IPS-20b (cell line): ENCODE measurements at regions not wholly inside any gene's neighbourhood (a gene's known extent, or its start where the extent isn't known, plus 50 kb on each side); places are given as distances from the start of the nearest gene placed in this dataset.
A peak's percentile ranks its signal among the peaks of the same experiment; 100 is the strongest.

Experiments used
- H3K27ac ChIP-seq: one replicate; pipeline ENCODE4 v1.5.1; 2013; ENCODE audit warnings: low read length
- H3K27me3 ChIP-seq: 2 replicates; pipeline ENCODE4 v1.6.1; 2013; ENCODE audit warnings: mild to moderate bottlenecking, low read length, inconsistent platforms; ENCODE audit not compliant: insufficient read depth
- H3K36me3 ChIP-seq: 2 replicates; pipeline ENCODE4 v1.6.1; 2013; ENCODE audit warnings: low read depth, mild to moderate bottlenecking, inconsistent platforms, low read length, moderate library complexity; ENCODE audit not compliant: insufficient read depth
- H3K4me1 ChIP-seq: 2 replicates; pipeline ENCODE4 v1.6.1; 2013; ENCODE audit warnings: mild to moderate bottlenecking, control low read depth, inconsistent platforms, low read length, moderate library complexity; ENCODE audit not compliant: insufficient read depth
- H3K4me3 ChIP-seq: 2 replicates; pipeline ENCODE4 v1.5.1; 2013; ENCODE audit warnings: mild to moderate bottlenecking, low read length, inconsistent platforms
- H3K9ac ChIP-seq: 2 replicates; pipeline ENCODE4 v1.6.1; 2013; ENCODE audit warnings: low read depth, mild to moderate bottlenecking, inconsistent platforms, low read length, moderate library complexity
- H3K9me3 ChIP-seq: 2 replicates; pipeline ENCODE4 v1.6.1; 2013; ENCODE audit warnings: mild to moderate bottlenecking, low read depth, low read length, inconsistent platforms; ENCODE audit not compliant: insufficient read depth

DNA sequence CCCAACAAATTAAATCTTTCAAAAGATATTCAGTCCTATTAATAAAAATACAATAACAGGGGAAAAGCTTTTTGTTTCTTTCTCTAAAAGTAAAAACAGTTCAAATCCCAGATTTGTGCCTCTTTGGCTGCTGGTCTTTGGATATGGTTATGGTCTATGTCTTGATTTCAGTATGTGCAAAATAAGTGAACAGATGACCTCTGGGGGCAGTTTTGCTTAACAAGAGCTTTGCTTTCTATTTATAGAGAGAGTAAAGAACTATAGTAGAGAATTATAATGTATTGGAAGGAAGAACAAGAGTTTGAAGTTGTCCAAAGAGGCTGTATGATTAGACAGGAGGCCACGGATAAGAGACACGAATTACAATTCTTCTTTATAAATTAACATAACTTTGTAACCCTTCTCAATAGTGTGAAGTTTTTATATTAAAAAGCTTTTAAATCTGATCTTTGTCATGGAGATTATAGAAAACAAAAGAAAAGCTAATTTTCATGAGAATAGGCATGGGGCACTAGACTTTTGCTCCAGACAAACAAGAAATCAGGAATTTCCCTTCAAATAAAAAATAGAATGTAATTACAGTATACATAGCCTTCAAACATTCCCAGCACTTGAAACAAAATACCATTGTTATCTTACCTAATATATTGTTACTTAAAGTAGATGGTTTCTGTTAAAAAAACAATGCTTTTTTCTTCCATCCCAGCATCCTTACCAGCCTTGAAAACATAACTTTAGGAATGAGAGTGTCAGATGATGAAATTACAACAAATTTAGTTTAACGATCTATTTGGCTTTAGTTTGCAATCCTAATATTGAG lies 432.7 kb upstream of the ARHGEF26 start:
- H3K4me1 ChIP-seq: peaks cover 22% of the 10 kb centered on the region
- no peaks in the 10 kb centered on the region for H3K36me3 ChIP-seq
- H3K27ac ChIP-seq: no peak overlapping the region

DNA sequence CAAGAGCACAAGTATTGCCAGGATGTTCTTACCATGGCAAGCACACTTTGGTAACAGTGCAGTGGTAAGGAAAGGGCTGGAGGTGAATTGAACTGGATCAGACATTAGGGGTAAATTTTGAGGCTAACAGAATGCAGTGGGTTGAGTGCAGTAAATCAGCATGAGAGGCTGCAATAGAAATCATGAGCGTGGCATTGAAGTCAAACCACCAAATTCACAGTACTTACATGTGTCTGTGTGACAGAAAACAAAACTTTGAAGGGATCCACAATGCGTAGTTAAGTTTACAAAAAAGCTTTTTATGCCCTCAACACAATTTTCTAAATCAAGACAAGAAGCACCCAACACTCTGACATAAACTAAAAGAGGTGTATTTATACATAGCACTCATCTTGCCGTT lies 428.0 kb upstream of the ARHGEF26 start:
- H3K27me3 ChIP-seq: no peaks in the 10 kb centered on the region
- H3K4me3 ChIP-seq: no peak overlapping the region
- H3K9ac ChIP-seq: no peak overlapping the region
- no peaks in the 10 kb centered on the region for H3K9me3 ChIP-seq
- H3K36me3 ChIP-seq: no peaks in the 10 kb centered on the region
- H3K4me1 ChIP-seq: peaks cover 15% of the 10 kb centered on the region; the same call in 1 of the 2 replicates
- H3K27ac ChIP-seq: no peak overlapping the region

More for the DNA sequence above, 432.7 kb upstream of the ARHGEF26 start:
- H3K9me3 ChIP-seq: no peaks in the 10 kb centered on the region
- peak overlapping the region; percentile 8; the same call in 1 of the 2 replicates for H3K9ac ChIP-seq
- peak overlapping the region; percentile 25; the same call in 1 of the 2 replicates for H3K4me3 ChIP-seq
- H3K27me3 ChIP-seq: no peaks in the 10 kb centered on the region

DNA sequence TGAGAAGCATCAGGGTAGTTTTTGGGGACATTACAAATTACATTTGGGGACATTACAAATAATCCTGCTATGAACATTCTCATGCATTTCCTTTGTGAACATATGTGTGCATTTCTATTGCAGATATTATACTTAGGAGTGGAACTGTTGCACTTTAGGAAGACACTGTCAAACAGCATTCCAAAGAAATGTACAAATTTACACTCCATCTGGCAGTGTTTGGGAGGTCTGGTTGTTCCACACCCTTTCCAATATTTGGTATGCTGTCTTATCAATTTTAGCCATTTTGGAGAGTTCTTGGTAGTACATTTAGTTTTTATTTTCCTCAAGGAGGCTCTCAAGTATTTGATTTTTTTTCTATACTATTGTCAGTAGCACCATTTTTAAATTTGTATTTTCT lies 419.1 kb upstream of the ARHGEF26 start:
- H3K9ac ChIP-seq: no peak overlapping the region
- H3K4me3 ChIP-seq: no peak overlapping the region
- H3K4me1 ChIP-seq: peaks cover 11% of the 10 kb centered on the region; the same call in 1 of the 2 replicates
- no peaks in the 10 kb centered on the region for H3K36me3 ChIP-seq
- no peaks in the 10 kb centered on the region for H3K27me3 ChIP-seq
- no peaks in the 10 kb centered on the region for H3K9me3 ChIP-seq
- H3K27ac ChIP-seq: no peak overlapping the region

DNA sequence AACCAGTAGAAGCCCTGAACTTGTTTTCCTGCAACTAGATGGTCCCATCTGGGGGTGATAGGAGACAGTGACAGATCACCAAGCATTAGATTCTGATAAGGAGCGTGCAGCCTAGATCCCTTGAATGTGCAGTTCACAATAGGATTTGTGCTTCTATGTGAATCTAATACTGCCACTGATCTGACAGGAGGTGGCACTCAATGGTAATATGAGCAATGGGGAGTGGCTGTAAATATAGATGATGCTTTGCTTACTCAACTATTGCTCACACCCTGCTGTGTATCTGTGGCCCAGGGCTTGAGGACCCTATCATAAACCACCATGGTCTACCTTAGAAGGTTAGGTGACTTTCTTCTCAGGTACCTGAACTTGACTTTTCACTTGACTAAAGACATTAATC lies 417.1 kb upstream of the ARHGEF26 start:
- H3K27me3 ChIP-seq: no peaks in the 10 kb centered on the region
- no peak overlapping the region for H3K4me3 ChIP-seq
- peaks cover 13% of the 10 kb centered on the region; the same call in 1 of the 2 replicates for H3K4me1 ChIP-seq
- H3K36me3 ChIP-seq: no peaks in the 10 kb centered on the region
- no peaks in the 10 kb centered on the region for H3K9me3 ChIP-seq
- H3K9ac ChIP-seq: no peak overlapping the region
- H3K27ac ChIP-seq: no peak overlapping the region

DNA sequence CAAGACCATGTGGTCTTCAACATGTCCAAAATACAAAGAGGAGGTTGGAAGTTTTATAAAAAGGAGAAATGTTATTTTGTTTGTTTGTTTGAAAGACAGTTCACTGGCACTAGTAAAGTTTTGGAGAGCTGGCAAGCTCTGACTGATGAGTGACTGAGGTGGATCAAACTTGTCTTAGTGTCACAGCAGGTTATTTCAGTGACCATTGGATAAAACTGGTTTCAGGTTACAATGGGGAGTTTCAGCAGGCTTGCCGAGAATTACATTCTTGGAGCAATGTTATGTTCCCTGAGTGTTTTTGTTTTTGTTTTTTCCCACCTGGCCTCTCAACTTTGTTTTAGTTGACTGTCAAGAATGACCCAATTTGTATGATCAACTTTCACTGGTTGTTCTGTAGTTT lies 414.5 kb upstream of the ARHGEF26 start:
- H3K27me3 ChIP-seq: no peaks in the 10 kb centered on the region

DNA sequence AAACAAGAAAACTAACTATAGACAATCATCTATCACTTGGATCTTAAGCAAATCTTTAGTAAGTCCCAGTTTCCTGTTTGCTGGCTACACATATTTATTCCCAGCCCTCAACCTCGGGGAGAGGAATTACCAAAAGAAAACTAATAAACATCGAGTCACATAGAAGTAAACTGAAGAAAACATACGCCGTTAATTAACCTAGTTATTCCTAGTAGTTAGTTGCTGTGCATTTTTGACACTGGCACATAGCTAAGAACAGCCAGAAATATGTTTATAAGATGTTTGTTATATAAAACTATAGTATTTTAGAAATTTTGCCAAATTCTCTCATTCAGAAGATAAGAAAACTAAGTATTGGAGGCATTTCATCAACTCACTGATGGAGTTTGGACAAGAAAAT lies 407.2 kb upstream of the ARHGEF26 start:
- H3K36me3 ChIP-seq: no peaks in the 10 kb centered on the region
- H3K27me3 ChIP-seq: no peaks in the 10 kb centered on the region
- H3K4me1 ChIP-seq: no peaks in the 10 kb centered on the region
- H3K9me3 ChIP-seq: 0 out of 2 replicates have a peak, but pooled peaks cover 5% of the 10 kb centered on the region
- H3K9ac ChIP-seq: no peak overlapping the region
- H3K4me3 ChIP-seq: no peak overlapping the region
- no peak overlapping the region for H3K27ac ChIP-seq

More for the DNA sequence above, 414.5 kb upstream of the ARHGEF26 start:
- Histone ChIP-seq H3K27ac (no peak overlapping the region), H3K4me1 (peaks cover 13% of the 10 kb centered on the region; the same call in 1 of the 2 replicates), H3K9me3 (0 out of 2 replicates have a peak, but pooled peaks cover 5% of the 10 kb centered on the region), H3K36me3 (no peaks in the 10 kb centered on the region), H3K4me3 (peak overlapping the region; percentile 10; the same call in 1 of the 2 replicates), H3K9ac (no peak overlapping the region)

DNA sequence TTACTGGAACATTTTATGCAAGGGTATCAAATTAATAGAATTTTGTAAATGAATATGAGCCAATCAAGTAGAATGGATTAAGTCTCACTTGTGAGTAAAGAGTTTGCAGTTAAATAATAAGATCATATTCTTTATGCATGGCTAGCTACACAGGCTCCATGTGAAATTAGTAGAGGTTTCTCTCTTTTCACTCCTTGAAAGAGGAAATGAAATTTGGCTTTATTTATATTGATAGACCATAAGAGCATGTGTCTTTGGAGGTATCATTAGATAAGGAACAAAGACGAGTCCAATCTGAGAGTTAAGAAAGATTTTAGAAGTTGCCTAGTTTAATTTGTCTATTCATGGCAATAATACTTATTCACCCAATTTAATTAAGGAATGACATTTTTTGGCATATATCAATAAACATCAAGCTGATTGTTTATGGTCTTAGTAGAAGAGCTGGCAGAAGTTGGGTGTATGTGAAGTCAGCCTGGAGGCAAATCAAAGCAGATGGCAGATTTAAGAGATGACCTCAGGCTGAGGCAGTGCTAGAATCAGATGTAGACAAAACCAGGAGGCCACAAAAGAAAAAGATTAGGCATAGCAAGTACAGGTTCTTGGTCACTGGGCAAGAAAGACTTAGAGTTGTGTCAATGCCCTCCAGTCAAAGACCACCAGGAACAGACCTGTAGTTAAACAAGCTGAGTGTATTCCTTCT lies 406.5 kb upstream of the ARHGEF26 start:
- Histone ChIP-seq H3K27ac (no peak overlapping the region), H3K4me1 (no peaks in the 10 kb centered on the region), H3K4me3 (no peak overlapping the region), H3K36me3 (no peaks in the 10 kb centered on the region), H3K9me3 (0 out of 2 replicates have a peak, but pooled peaks cover 5% of the 10 kb centered on the region), H3K27me3 (no peaks in the 10 kb centered on the region), H3K9ac (no peak overlapping the region)

DNA sequence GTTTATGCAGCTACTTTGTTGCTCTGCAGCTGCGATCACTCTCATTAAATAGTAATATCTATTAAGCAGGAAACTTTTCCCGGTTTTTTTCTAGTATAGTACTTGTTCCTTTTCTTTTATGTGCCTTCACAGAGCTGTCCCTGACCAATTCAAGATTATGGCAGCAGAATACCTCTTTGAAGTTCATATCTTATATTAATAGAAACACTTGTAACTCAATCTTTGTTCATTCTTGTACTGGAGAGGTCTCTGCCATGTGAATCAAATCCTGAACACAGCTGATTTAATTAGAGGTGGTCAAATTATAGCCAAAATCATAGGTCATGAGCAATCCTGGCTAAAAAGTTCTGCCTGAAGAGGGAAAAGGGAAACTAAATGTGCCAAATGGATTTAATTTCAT lies 399.0 kb upstream of the ARHGEF26 start:
- Histone ChIP-seq H3K27ac (no peak overlapping the region), H3K9ac (no peak overlapping the region), H3K4me3 (no peak overlapping the region), H3K9me3 (no peaks in the 10 kb centered on the region), H3K27me3 (no peaks in the 10 kb centered on the region), H3K36me3 (no peaks in the 10 kb centered on the region), H3K4me1 (no peaks in the 10 kb centered on the region)

DNA sequence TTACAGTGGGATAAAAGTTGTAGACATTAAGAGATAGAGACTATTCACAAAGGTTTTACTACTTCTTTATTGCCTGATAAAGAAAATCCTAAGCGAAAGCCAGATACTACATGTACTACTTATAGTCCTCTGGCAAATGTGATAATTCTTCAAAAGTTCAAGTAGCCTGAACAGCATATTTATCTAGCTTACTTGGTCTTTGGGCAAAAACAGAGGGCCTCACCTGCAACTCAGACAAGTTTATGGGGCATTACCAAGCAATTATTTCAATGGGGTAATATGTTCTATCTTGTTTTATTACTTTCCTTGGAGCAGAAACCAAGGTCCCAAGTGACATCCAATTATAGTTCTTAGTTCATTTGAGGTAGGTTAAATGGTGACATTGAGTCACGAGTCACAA lies 390.1 kb upstream of the ARHGEF26 start:
- H3K27ac ChIP-seq: no peak overlapping the region
- no peaks in the 10 kb centered on the region for H3K27me3 ChIP-seq
- no peaks in the 10 kb centered on the region for H3K36me3 ChIP-seq

DNA sequence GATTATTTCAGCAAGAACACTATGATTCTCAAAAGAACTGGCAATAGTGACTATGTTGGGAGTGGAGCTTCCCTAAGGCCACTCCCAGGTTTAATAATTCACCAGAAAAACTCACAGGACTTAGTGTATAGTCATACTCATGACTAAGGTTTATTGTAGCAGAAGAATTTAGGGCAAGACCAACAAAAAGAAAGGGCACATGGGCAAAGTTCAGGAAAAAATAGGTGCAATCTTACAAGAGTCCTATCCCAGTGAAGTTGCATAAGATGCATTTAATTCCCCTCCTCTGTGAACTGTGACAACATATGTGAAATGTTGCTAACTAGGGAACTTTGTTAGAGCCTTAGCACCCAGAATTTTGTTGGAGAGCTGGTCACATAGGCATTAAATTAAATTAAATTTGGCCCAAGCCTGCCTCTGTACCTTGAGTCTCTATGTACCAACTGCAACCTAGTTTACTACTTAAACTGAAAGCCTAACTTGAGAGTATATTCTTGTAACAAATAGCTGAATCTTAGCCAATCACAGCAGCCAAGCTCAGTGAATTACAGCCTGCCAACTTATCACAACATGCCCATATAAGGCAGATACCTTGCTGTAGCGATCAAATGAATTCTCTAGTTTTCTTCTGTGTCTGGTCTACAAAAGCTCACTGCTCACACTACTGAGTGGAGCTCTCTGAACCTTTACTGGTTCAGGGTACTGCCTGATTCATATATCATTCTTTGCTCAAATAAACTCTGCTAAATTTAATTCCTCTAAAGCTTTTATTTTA lies 386.2 kb upstream of the ARHGEF26 start:
- H3K4me1 ChIP-seq: no peaks in the 10 kb centered on the region
- no peaks in the 10 kb centered on the region for H3K27me3 ChIP-seq
- H3K27ac ChIP-seq: no peak overlapping the region
- no peak overlapping the region for H3K4me3 ChIP-seq
- H3K36me3 ChIP-seq: no peaks in the 10 kb centered on the region
- H3K9ac ChIP-seq: no peak overlapping the region
- peaks cover 7% of the 10 kb centered on the region; the same call in 1 of the 2 replicates for H3K9me3 ChIP-seq

More for the DNA sequence above, 390.1 kb upstream of the ARHGEF26 start:
- no peaks in the 10 kb centered on the region for H3K4me1 ChIP-seq
- peaks cover 7% of the 10 kb centered on the region; the same call in 1 of the 2 replicates for H3K9me3 ChIP-seq
- no peak overlapping the region for H3K9ac ChIP-seq
- H3K4me3 ChIP-seq: no peak overlapping the region

DNA sequence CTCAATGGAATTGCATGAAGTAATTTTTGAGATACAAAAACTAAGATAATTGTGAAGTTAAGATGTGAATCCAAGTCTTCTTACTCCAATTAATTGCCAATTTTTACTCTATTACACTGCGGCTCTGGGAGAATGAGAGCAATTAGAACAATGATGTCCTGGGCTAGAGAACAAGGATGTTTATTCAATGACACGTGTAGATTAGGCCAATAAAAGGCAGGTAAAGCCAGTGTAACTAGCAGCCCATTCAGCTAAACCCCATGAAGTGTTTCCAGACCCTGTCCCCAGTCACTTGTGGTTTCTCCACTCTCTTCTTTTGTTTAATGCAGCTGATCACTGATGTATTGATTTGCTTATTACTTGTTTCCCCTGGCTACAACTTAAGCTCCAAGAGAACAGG lies 381.1 kb upstream of the ARHGEF26 start:
- H3K4me3 ChIP-seq: no peak overlapping the region
- H3K27ac ChIP-seq: no peak overlapping the region
- H3K9ac ChIP-seq: no peak overlapping the region
- no peaks in the 10 kb centered on the region for H3K36me3 ChIP-seq
- no peaks in the 10 kb centered on the region; the same call in 1 of the 2 replicates for H3K9me3 ChIP-seq
- peaks cover 11% of the 10 kb centered on the region for H3K4me1 ChIP-seq
- no peaks in the 10 kb centered on the region for H3K27me3 ChIP-seq
